ENCODE measurements at regions not wholly inside any gene's neighbourhood (a gene's known extent, or its start where the extent isn't known, plus 50 kb on each side); places are given as distances from the start of the nearest gene placed in this dataset.
"Not testable (repeated sequence)": the region's sequence is repeated elsewhere in the genome, so short reads cannot be mapped to it uniquely, and the experiment has no call there.

DNA sequence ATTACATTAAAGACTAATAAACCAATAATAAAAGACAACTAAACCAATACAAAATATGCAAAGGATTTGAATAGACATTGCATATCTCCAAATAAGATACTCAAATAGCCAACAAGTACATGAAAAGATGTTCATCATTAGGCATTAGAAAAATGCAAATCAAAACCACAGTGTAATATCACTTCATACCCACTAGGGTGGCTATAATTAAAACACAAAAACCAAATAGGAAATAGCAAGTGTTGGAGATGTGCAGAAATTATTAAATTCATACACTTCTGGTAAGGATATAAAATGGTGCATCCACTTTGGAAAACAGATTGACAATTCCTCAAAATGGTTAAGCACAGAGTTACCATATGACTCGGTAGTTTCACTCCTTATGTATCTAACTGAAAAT is 860.8 kb upstream of the DIAPH2 start:
- DNase-seq, result no peak

DNA sequence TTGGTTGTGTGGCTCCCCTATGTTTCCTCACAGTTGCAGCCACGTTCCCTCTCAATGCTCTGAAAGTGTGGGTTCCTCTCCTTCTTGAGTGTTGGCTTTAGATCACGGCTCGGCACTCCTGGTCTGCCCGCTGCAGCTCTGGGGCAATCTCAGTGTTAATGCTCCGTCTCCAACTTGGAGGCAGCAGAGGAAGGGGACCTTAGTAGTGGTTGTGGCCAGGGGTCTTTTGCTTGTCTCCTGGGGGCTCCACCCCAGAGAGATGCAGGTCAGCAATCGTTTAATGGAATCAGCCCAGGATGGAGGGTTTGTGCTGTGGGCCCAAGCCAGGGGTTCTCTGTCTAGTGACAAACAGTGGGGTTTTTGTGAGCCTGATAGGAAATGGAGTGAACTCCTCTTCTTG is 849.4 kb upstream of the DIAPH2 start:
- DNase-seq, result no peak

- no peak for DNase-seq
These were observed 848.1 kb upstream of the DIAPH2 start for GRCh38 chrX:95836517-95836916.

DNA sequence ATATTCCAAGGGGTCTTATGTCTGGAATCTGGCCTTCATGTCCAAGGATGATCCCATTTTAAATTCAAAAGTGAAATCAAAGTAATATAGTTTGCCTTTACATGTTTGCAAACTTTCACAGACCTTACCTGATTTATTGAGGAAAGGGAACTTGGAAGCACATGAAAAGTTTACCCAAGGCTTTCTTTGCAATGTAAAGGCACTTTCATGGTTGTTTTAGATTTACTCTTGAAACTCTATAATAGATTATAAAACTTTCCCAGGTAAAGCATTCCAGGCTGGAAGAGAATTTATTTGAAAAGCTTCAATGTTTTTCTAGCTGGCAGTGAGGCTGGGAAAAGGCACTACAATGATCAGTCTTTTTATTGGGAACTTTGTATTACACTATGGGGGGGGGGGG is 842.8 kb upstream of the DIAPH2 start:
- DNase-seq, result no peak

DNA sequence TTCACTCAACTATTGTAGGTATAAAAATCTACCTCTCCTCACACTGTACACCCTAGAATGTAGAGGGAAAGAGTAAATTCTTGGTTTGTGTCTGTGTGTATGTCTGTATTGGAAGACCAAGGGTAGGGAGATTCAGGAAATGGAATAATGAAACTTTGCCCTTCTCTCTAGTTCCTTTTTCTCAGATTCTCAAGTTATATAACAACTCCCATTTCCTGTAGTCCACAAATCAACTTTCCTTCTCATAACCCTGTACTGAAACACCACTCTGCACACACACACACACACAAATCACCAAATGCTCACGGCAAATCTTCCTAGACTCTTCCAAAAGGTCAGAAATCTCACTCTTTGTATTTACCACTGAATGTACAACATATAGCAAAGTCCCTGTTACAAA is 824.5 kb upstream of the DIAPH2 start:
- no peak for DNase-seq

DNA sequence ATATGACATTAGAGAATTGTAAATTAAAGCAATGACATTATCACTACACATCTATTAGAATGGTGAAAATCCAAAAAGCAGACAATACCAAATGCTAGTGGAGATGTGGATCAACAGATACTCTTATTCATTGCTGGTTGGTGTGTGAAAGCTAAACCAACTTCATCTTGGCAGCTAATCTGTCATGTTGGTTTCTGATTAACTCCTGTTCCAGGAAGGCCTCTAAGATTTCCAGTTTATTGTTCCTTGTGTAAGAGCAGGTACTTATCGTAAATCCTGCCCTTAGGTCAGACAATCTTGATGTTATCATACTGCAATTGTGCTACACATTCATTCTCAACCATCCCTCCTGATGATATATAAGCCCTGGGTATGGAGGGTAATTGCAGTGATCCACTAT is 809.0 kb upstream of the DIAPH2 start:
- DNase-seq, result no peak

GRCh38 chrX:95878874-95879273 is 805.8 kb upstream of the DIAPH2 start:
- DNase-seq, result no peak

GRCh38 chrX:95884186-95884585 is 800.5 kb upstream of the DIAPH2 start:
- no peak for DNase-seq

DNA sequence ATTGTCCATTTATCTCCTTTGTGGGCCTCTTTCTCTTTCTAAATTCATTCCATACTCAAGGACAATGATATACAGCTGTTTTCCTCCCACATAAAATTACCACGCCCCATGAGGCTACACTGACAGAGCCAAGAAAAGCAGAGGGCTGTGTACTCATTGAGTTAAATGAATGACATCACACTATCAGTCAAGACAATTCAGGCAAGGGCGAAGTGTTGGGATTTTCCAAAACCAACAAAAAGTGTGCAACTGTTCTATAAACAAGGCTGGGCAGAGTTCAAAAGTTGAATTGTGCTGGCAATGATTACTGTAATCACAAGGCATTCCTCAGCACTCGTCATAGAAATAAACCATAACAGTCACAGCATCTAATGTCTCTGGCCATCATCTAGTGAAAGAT is 799.6 kb upstream of the DIAPH2 start:
- DNase-seq, result no peak

GRCh38 chrX:95889279-95889678 is 795.4 kb upstream of the DIAPH2 start:
- DNase-seq, result no peak

GRCh38 chrX:95893636-95894035 is 791.0 kb upstream of the DIAPH2 start:
- no peak for DNase-seq

- no peak for DNase-seq
These were observed 781.2 kb upstream of the DIAPH2 start for GRCh38 chrX:95903490-95903889.

GRCh38 chrX:95903975-95904374 is 780.7 kb upstream of the DIAPH2 start:
- no peak for DNase-seq

DNA sequence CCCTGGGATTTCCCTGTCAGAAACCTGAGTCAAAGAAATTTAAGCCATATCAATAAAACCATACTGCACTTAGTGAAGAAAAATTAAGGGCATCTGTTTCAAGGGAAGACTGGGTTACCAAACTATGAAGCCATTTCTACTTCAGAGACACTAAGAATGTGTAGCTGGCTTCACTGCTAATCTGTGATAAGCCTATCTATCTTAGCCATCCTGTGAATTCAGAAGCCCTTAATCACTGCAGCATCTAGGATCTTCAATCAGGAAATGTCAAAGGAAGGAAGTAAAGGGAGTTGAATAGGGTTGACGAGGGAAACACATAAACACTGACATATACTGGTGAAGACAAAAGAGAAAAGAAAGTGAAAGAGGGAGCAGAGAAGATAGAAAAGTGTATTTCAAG is 777.6 kb upstream of the DIAPH2 start:
- no peak for DNase-seq

DNA sequence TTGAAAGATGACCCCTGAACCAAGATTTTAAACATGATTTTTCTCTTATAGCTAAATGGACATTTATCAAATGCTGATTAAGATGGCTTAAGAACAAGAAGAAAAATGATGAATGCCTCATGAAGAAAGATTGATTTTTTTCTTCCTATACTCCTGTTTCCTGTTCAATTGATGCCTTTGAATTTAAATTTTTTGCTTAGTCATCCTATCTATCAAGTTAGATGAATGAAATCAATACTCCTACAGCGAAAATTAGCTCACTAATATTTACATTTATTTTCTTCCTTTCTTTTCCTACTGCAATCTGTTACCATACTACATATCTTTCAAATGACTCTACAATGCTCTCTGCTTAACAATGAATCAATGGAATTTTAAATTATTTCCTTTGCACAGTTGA is 773.6 kb upstream of the DIAPH2 start:
- no peak for DNase-seq

GRCh38 chrX:95919605-95920004 is 765.0 kb upstream of the DIAPH2 start:
- no peak for DNase-seq

GRCh38 chrX:95945528-95945927 is 739.1 kb upstream of the DIAPH2 start:
- no peak for DNase-seq

GRCh38 chrX:95949588-95949987 is 735.1 kb upstream of the DIAPH2 start:
- no peak for DNase-seq

DNA sequence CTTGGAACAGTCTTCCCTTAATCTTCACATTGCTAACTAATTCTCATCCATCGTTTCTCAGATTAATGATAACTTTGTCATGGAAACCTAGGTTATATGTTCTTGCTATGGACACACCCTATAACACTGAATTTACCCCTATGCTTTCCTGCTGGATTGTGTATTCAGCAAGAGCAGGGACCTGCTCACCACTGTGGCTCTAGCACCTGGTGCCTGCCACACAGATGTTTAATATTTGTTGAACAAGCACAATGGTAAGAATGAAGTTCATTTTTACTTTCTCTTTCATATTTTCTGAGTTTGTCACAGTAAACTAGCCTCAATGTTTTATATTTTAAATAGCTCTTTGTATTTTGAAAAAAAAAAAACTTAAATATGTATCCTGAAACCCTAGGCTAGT is 734.0 kb upstream of the DIAPH2 start:
- DNase-seq, result no peak

DNA sequence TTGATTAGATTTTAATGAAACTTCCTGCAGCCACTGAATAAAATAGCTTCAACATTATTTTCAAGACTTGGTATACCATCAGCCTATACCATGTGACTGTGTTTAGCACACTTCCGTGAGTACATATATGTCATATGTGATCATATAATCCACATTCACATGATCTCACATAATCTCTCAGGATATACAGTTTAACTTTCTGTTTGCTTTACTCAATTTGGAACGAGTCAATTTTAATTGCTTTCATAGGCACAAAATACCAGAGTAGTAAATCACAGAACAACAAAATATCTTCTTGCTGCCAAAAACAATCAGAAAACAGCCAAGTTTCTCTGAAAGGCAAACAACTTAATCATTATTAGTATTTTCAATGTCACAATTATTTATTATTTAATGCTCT is 731.1 kb upstream of the DIAPH2 start:
- no peak for DNase-seq

GRCh38 chrX:95956745-95957144 is 727.9 kb upstream of the DIAPH2 start:
- DNase-seq, result no peak

DNA sequence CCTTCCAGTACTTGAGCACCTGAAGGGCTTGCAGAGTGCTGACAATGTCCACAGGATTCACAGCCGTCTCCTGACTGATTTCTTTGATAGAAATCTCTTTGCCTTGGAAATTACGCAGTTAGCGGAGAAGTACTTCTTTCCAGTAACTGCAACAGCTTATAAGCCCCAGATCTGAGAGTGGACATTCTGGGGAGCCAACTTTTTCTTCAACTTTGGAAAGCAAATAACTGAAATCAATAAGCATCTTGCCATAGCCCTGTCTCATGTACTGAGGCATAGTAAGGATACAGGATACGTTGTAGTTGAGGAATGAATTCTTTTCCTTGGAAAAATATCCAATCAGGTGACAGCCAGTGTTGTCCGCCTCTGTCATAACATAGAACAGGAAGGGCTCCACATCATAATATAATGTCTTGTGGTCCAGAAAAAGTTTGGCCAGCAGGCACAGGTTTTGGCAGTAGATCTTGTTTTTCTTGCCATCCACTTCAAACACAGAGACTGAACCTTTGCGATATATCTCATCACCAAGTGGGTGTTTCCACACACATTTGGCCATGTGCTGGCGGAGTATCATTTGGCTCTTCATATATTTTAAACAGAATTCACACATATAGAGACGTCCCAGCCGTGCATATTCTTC is 711.1 kb upstream of the DIAPH2 start:
- DNase-seq, result not testable (repeated sequence)

GRCh38 chrX:95974096-95974470 is 710.6 kb upstream of the DIAPH2 start:
- no peak for DNase-seq

DNA sequence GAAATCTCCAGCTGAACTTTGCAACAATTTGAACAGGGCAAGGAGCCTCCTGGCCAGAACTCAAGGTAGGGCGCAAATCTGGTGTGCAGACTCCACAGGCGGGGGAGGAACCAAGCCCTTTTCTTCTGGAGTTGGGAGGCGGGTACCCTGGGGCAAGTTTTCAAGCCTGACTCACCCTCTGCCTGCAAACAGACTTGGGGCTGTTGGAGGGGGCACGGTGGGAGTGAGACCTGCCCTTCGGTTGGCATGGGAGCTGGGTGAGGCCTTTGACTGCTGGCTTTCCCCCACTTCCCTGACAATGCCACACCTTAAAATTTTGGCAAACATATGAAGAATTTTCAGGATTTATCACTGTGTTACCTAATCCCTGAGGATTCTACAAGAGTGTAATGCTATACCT is 709.8 kb upstream of the DIAPH2 start:
- no peak for DNase-seq

GRCh38 chrX:95995583-95995982 is 689.1 kb upstream of the DIAPH2 start:
- no peak for DNase-seq

GRCh38 chrX:95996294-95996693 is 688.3 kb upstream of the DIAPH2 start:
- no peak for DNase-seq

Measured in stimulated activated CD4-positive, alpha-beta T cell treated with anti-CD3 and anti-CD28 coated beads, Interleukin-2, amount 100 ng/mL, for 24 hours (primary cell).